ENCODE measurements at regions not wholly inside any gene's neighbourhood (a gene's known extent, or its start where the extent isn't known, plus 50 kb on each side); places are given as distances from the start of the nearest gene placed in this dataset.

- Histone ChIP-seq H2AFZ (ENCODE audit: low read depth, low read length) (no peak overlapping the region), H3K4me3 (replicated peaks in 1 of 3; ENCODE audit: insufficient read depth in 1 of 3, low read depth in 1 of 3, low read length in 3 of 3) (no peak overlapping the region), H3K27ac (ENCODE audit: insufficient read depth, low read depth, low read length) (no peak overlapping the region), H3K9me3 (replicated peaks; ENCODE audit: control insufficient read depth, insufficient read depth, low read length) (no peaks in the 10 kb centered on the region), H3K4me2 (ENCODE audit: insufficient read depth, low read length) (no peak overlapping the region), H3K4me1 (ENCODE audit: control insufficient read depth, extremely low read depth, insufficient read depth, low read length) (peaks cover 5% of the 10 kb centered on the region), H3K36me3 (ENCODE audit: control insufficient read depth in 2 of 2, extremely low read depth in 1 of 2, insufficient read depth in 2 of 2, low read length in 2 of 2) (no peaks in the 10 kb centered on the region), H3K9ac (replicated peaks; ENCODE audit: extremely low read depth, insufficient read depth, low read length) (no peak overlapping the region), H3K79me2 (ENCODE audit: control insufficient read depth, insufficient read depth, low read length) (no peaks in the 10 kb centered on the region), H3K27me3 (ENCODE audit: control insufficient read depth in 2 of 2, insufficient read depth in 2 of 2, low read length in 2 of 2) (peaks cover 26 to 29% of the 10 kb centered on the region in 2 experiments), H3K9me1 (replicated peaks; ENCODE audit: control insufficient read depth, extremely low read depth, insufficient read depth, low read length) (no peaks in the 10 kb centered on the region), H4K20me1 (replicated peaks; ENCODE audit: control insufficient read depth, extremely low read depth, insufficient read depth, low read length) (no peaks in the 10 kb centered on the region)
- POLR2A ChIA-PET, result no interaction called here
- DNase-seq (ENCODE audit: low read depth, low spot score) (no peak), FAIRE-seq (no peak)
- no TSS peak for BruUV-seq (replicated peaks)
- intact Hi-C loops (cut with micrococcal nuclease) (no loop called here), dilution Hi-C loops (cut with MboI; ENCODE audit: extremely low pct_ligation_motif_present, low sequenced_read_pairs) (loop anchor here (25.0 kb wide), 1 partner anchor 274 kb away; no protein-coding TSS in a partner anchor)
- TF ChIP-seq GATA2 (IDR thresholded peaks at IDR 0.05; ENCODE audit: insufficient read depth, insufficient read length, low read depth, low read length) (no peak), EZH2 (IDR thresholded peaks at IDR 0.05; ENCODE audit: borderline replicate concordance, low read depth, low read length, severe bottlenecking) (no peak), MYC (IDR thresholded peaks at IDR 0.05; ENCODE audit: low read depth, low read length) (no peak), POLR2A (IDR thresholded peaks at IDR 0.05; ENCODE audit: low read depth, low read length) (no peak), POLR2AphosphoS5 (IDR thresholded peaks at IDR 0.05; ENCODE audit: insufficient read depth, low read depth, low read length) (no peak), JUN (IDR thresholded peaks at IDR 0.05; ENCODE audit: borderline replicate concordance, insufficient read depth, insufficient read length, low read depth) (no peak), MAX (IDR thresholded peaks at IDR 0.05; ENCODE audit: insufficient read depth, insufficient read length) (no peak)
- CTCF ChIA-PET, result interaction anchor here (3.4 to 5.9 kb wide), 2 partner anchors 273 to 285 kb away, joined by 91 to 155 read pairs; no protein-coding TSS in a partner anchor
Measured at GRCh38 chr15:31485911-31486461, 159.4 kb downstream of the KLF13 start.

GRCh38 chr15:31486506-31486905 is 159.9 kb downstream of the KLF13 start:
- Histone ChIP-seq H4K20me1 (replicated peaks; ENCODE audit: control insufficient read depth, extremely low read depth, insufficient read depth, low read length) (no peaks in the 10 kb centered on the region), H3K9me1 (replicated peaks; ENCODE audit: control insufficient read depth, extremely low read depth, insufficient read depth, low read length) (no peaks in the 10 kb centered on the region), H3K27ac (ENCODE audit: insufficient read depth, low read depth, low read length) (no peak overlapping the region), H3K36me3 (ENCODE audit: control insufficient read depth in 2 of 2, extremely low read depth in 1 of 2, insufficient read depth in 2 of 2, low read length in 2 of 2) (no peaks in the 10 kb centered on the region), H3K9me3 (replicated peaks; ENCODE audit: control insufficient read depth, insufficient read depth, low read length) (no peaks in the 10 kb centered on the region), H3K4me1 (ENCODE audit: control insufficient read depth, extremely low read depth, insufficient read depth, low read length) (peaks cover 5% of the 10 kb centered on the region), H3K4me3 (replicated peaks in 1 of 3; ENCODE audit: insufficient read depth in 1 of 3, low read depth in 1 of 3, low read length in 3 of 3) (no peak overlapping the region), H3K79me2 (ENCODE audit: control insufficient read depth, insufficient read depth, low read length) (no peaks in the 10 kb centered on the region), H3K9ac (replicated peaks; ENCODE audit: extremely low read depth, insufficient read depth, low read length) (no peak overlapping the region), H3K4me2 (ENCODE audit: insufficient read depth, low read length) (no peak overlapping the region), H2AFZ (ENCODE audit: low read depth, low read length) (no peak overlapping the region), H3K27me3 (ENCODE audit: control insufficient read depth in 2 of 2, insufficient read depth in 2 of 2, low read length in 2 of 2) (peaks cover 26 to 28% of the 10 kb centered on the region in 2 experiments)
- intact Hi-C loops (cut with micrococcal nuclease) (no loop called here), dilution Hi-C loops (cut with MboI; ENCODE audit: extremely low pct_ligation_motif_present, low sequenced_read_pairs) (loop anchor here (25.0 kb wide), 1 partner anchor 274 kb away; no protein-coding TSS in a partner anchor)
- FAIRE-seq (no peak), DNase-seq (ENCODE audit: low read depth, low spot score) (no peak)
- POLR2A ChIA-PET, result no interaction called here
- no TSS peak for BruUV-seq (replicated peaks)
- CTCF ChIA-PET, result interaction anchor here (1.1 to 5.9 kb wide), 4 partner anchors 18 to 286 kb away, joined by 3 to 155 read pairs (median 99); no protein-coding TSS in a partner anchor
- no peak for TF ChIP-seq CTCF (IDR thresholded peaks at IDR 0.05; ENCODE audit: extremely low read depth in 1 of 2, insufficient read depth in 1 of 2, low read depth in 1 of 2, low read length in 2 of 2)
- no peak for TF ChIP-seq MYC (IDR thresholded peaks at IDR 0.05; ENCODE audit: low read depth, low read length)
- TF ChIP-seq POLR2A (IDR thresholded peaks at IDR 0.05; ENCODE audit: low read depth, low read length), result no peak
- TF ChIP-seq JUN (IDR thresholded peaks at IDR 0.05; ENCODE audit: borderline replicate concordance, insufficient read depth, insufficient read length, low read depth), result no peak
- no peak for TF ChIP-seq POLR2AphosphoS5 (IDR thresholded peaks at IDR 0.05; ENCODE audit: insufficient read depth, low read depth, low read length)

Data from endothelial cell of umbilical vein (primary cell).